GM12875 (cell line): ENCODE measurements at regions not wholly inside any gene's neighbourhood (a gene's known extent, or its start where the extent isn't known, plus 50 kb on each side); places are given as distances from the start of the nearest gene placed in this dataset.

Experiments
- H3K4me3 ChIP-seq: one replicate; pipeline ENCODE4 v1.5.1; 2011; ENCODE audit warnings: low read depth, low read length, control low read depth
- TF ChIP-seq, protein P1 (sequence below): IDR thresholded peaks from 2 replicates; pipeline ENCODE4 v1.5.1; 2011; ENCODE audit warnings: low read depth, mild to moderate bottlenecking, control low read depth, inconsistent platforms, low read length, moderate library complexity, borderline replicate concordance; ENCODE audit not compliant: insufficient read depth

GRCh38 chr20:43799741-43800140 is 72.9 kb upstream of the GTSF1L start:
- H3K4me3 ChIP-seq: no peak overlapping the region
- TF ChIP-seq, protein P1, sequence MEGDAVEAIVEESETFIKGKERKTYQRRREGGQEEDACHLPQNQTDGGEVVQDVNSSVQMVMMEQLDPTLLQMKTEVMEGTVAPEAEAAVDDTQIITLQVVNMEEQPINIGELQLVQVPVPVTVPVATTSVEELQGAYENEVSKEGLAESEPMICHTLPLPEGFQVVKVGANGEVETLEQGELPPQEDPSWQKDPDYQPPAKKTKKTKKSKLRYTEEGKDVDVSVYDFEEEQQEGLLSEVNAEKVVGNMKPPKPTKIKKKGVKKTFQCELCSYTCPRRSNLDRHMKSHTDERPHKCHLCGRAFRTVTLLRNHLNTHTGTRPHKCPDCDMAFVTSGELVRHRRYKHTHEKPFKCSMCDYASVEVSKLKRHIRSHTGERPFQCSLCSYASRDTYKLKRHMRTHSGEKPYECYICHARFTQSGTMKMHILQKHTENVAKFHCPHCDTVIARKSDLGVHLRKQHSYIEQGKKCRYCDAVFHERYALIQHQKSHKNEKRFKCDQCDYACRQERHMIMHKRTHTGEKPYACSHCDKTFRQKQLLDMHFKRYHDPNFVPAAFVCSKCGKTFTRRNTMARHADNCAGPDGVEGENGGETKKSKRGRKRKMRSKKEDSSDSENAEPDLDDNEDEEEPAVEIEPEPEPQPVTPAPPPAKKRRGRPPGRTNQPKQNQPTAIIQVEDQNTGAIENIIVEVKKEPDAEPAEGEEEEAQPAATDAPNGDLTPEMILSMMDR: no peak

DNA sequence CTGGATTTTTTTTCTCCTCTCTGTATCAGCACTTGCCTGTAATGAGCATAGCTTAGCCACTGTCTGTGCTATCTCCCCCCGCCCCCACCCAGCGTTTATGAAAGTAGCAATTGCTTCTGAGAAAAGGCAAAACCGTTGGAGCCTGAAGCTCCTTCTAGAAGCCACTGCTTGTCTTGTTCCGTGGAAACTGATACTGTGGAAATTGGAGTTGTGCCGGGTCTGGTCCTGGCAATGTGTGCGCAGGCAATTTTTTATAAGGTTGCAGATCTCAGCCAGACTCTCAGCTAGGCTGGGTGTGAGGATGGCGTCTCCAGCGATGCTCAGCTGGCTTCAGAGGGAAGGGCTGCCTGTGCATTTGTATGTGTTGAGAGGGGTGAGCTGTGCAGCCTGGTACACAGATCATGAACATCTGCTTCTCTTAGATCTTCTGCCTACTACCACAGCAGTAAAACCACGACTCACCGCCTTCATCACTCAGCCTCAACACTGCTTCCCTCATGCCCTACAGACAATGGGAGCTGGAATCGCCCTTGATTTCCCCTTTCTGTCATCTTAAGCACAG is 72.4 kb upstream of the GTSF1L start:
- TF ChIP-seq, protein P1: no peak
- H3K4me3 ChIP-seq: no peak overlapping the region

DNA sequence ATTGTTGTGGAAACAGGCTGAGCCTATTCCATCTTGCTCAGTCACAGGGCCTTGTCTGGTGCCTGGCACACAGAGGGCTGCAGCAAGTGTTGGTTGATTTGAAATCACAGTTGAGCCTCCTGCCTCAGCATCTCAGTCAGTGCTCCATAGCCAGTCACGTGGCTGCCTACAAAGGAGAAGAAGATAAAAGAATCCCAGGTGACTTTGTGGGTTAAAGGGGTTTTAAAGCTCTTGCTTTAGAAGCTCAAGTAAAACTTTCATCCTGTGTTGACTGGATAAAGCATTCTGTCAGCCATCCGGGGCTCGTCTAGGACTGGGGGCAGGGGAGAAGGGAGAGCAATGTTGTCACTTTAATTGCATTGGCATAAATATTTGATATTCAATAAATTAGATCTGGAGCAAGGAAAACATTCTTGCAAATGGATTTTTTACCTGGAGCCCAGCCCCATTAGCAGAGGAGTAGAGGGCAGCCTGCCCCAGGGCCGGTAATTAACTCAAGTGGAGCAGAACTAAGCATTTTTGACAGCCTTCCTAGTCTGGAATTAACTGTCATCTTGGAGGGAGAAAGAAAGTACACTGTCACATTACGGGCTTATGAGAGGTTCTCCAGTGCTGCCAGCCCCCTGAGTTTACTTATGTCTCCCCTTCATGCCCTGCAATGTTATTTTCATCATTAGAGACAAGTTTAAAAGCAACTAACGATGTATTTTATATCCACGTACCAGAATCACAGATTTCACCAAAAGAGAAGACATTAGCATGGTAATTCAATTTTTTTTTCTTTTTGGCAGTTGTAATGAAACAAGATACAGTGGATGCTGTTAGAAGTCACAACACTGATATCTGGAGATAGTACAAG is 71.7 kb upstream of the GTSF1L start:
- TF ChIP-seq, protein P1: no peak
- H3K4me3 ChIP-seq: no peak overlapping the region

DNA sequence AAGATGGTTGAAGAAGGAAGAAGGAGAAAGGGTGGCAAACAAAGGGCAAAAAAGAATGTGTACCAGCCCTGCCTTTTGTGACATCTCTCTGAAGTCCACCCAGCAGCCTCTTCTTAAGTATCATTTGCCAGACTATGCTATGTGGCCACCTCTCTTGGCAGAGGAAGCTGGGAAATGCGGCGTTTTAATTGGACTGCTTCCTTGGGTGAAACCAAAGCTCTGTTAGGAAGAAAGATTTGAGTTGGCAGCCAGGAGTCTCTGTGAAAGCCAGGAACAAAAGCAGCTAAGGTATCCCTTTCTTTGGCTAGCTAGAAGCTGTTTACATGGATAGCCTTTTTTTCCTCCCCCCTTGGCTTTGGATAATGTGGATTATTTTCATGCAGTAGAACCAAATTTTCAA is 67.5 kb upstream of the GTSF1L start:
- TF ChIP-seq, protein P1: no peak
- H3K4me3 ChIP-seq: no peak overlapping the region

GRCh38 chr20:43789593-43789992 is 62.8 kb upstream of the GTSF1L start:
- H3K4me3 ChIP-seq: no peak overlapping the region
- TF ChIP-seq, protein P1: no peak

DNA sequence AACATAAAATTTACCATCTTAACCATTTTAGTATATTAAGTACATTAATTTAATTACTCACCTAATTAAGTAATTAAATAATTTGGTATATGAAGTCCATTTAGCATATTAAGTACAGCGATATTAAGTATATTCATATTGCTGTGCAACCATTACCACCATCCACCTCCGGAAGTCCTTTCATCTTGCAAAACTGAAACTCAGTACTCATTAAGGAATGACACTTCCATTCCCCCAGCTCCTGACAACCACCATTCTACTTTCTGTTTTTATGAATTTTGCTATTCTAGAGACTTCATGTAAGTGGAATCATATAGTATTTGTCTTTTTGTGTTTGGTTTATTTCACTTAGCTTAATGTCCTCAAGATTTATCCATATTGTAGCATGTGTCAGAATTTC is 61.1 kb upstream of the GTSF1L start:
- H3K4me3 ChIP-seq: no peak overlapping the region
- TF ChIP-seq, protein P1: no peak

GRCh38 chr20:43786885-43787284 is 60.1 kb upstream of the GTSF1L start:
- H3K4me3 ChIP-seq: no peak overlapping the region
- TF ChIP-seq, protein P1: no peak
